Caki2 (cell line): ENCODE measurements at regions not wholly inside any gene's neighbourhood (a gene's known extent, or its start where the extent isn't known, plus 50 kb on each side); places are given as distances from the start of the nearest gene placed in this dataset.
"Not testable (repeated sequence)": the region's sequence is repeated elsewhere in the genome, so short reads cannot be mapped to it uniquely, and the experiment has no call there.

Source experiments
- DNase-seq: peaks from one replicate; pipeline ENCODE4 v3.0.0-alpha.2; 2015; ENCODE audit warnings: low read depth
- in situ Hi-C: cut with HindIII; loops from 2 replicates; pipeline ENCODE4 v1.10.0; 2016; ENCODE audit warnings: low sequenced_read_pairs, low pct_unique_long_range_greater_than_20kb, mixed read lengths

- in situ Hi-C loops, result no loop called here
- no peak for DNase-seq
These were observed 554.1 kb downstream of the CETN3 start for GRCh38 chr5:89855417-89855816.

- in situ Hi-C loops, result no loop called here
- DNase-seq, result no peak
These were observed 557.6 kb downstream of the CETN3 start for GRCh38 chr5:89851911-89852310.

GRCh38 chr5:89850513-89850865, 559.1 kb downstream of the CETN3 start:
- no peak for DNase-seq
- in situ Hi-C loops, result no loop called here

GRCh38 chr5:89849830-89850512, 559.6 kb downstream of the CETN3 start:
- no peak for DNase-seq
- in situ Hi-C loops, result no loop called here

- DNase-seq, result no peak
- in situ Hi-C loops, result no loop called here
These were observed 561.8 kb downstream of the CETN3 start for GRCh38 chr5:89847743-89848142.

GRCh38 chr5:89844548-89844947, 565.0 kb downstream of the CETN3 start:
- no peak for DNase-seq
- in situ Hi-C loops, result no loop called here

- in situ Hi-C loops, result no loop called here
These were observed 567.0 kb downstream of the CETN3 start for GRCh38 chr5:89842531-89842930.

GRCh38 chr5:89840906-89841305, 568.6 kb downstream of the CETN3 start:
- in situ Hi-C loops, result no loop called here
- no peak for DNase-seq

More at GRCh38 chr5:89842531-89842930, 567.0 kb downstream of the CETN3 start:
- no peak for DNase-seq

- DNase-seq, result no peak
- in situ Hi-C loops, result no loop called here
These were observed 578.9 kb downstream of the CETN3 start for GRCh38 chr5:89830691-89831090.

GRCh38 chr5:89827960-89828359, 581.6 kb downstream of the CETN3 start:
- no peak for DNase-seq
- in situ Hi-C loops, result no loop called here

- in situ Hi-C loops, result no loop called here
- DNase-seq, result no peak
These were observed 582.2 kb downstream of the CETN3 start for GRCh38 chr5:89827359-89827758.

- DNase-seq, result no peak
- in situ Hi-C loops, result no loop called here
These were observed 582.6 kb downstream of the CETN3 start for GRCh38 chr5:89826938-89827337.

GRCh38 chr5:89823046-89823445, 586.5 kb downstream of the CETN3 start:
- in situ Hi-C loops, result no loop called here
- no peak for DNase-seq

- in situ Hi-C loops, result no loop called here
These were observed 591.7 kb downstream of the CETN3 start for GRCh38 chr5:89817841-89818240.

GRCh38 chr5:89816038-89816437, 593.5 kb downstream of the CETN3 start:
- in situ Hi-C loops, result no loop called here
- no peak for DNase-seq

More at GRCh38 chr5:89817841-89818240, 591.7 kb downstream of the CETN3 start:
- no peak for DNase-seq

- DNase-seq, in situ Hi-C loops: not testable (repeated sequence)
These were observed 608.8 kb downstream of the CETN3 start for GRCh38 chr5:89800735-89801134.

GRCh38 chr5:89794504-89794903, 615.1 kb downstream of the CETN3 start:
- DNase-seq, in situ Hi-C loops: not testable (repeated sequence)

GRCh38 chr5:89779734-89780133, 629.8 kb downstream of the CETN3 start:
- in situ Hi-C loops, DNase-seq: not testable (repeated sequence)

GRCh38 chr5:89777758-89778157, 631.8 kb downstream of the CETN3 start:
- in situ Hi-C loops, result no loop called here

GRCh38 chr5:89769975-89770374, 639.6 kb downstream of the CETN3 start:
- no peak for DNase-seq
- in situ Hi-C loops, result no loop called here

More at GRCh38 chr5:89777758-89778157, 631.8 kb downstream of the CETN3 start:
- DNase-seq, result no peak
